OCI-LY1 (cell line): ENCODE measurements at regions not wholly inside any gene's neighbourhood (a gene's known extent, or its start where the extent isn't known, plus 50 kb on each side); places are given as distances from the start of the nearest gene placed in this dataset.

ENCODE experiments used
- H2AFZ ChIP-seq: fragments of 200-600 bp; sonication (generic), shearing (Covaris generic); 2 replicates; pipeline ENCODE4 v1.6.0; 2014; ENCODE audit warnings: antibody characterized with exemption, mild to moderate bottlenecking, low read length
- H3F3A ChIP-seq: fragments of 200-600 bp; sonication (generic), shearing (Covaris generic); 2 replicates; pipeline ENCODE4 v1.6.0; 2014; ENCODE audit warnings: mild to moderate bottlenecking, antibody characterized with exemption, low read length, moderate library complexity; ENCODE audit not compliant: insufficient read depth
- H3K27ac ChIP-seq: fragments of 200-600 bp; sonication (generic); 2 replicates; pipeline ENCODE4 v1.5.1; 2014; ENCODE audit warnings: low read length, mixed run types, mild to moderate bottlenecking, low read depth; ENCODE audit not compliant: poor library complexity, severe bottlenecking
- H3K27me3 ChIP-seq: fragments of 200-600 bp; sonication (generic); 2 replicates; pipeline ENCODE4 v1.6.0; 2014; ENCODE audit warnings: antibody characterized with exemption, mild to moderate bottlenecking, low read length, moderate library complexity; ENCODE audit not compliant: insufficient read depth
- H3K36me3 ChIP-seq: fragments of 200-600 bp; sonication (generic); 2 replicates; pipeline ENCODE4 v1.6.1; 2014; ENCODE audit warnings: mild to moderate bottlenecking, antibody characterized with exemption, low read length, moderate library complexity, mixed read lengths; ENCODE audit not compliant: insufficient read depth
- H3K4me1 ChIP-seq: fragments of 200-600 bp; sonication (generic); 2 replicates; pipeline ENCODE4 v1.5.1; 2014; ENCODE audit warnings: mild to moderate bottlenecking, low read length, moderate library complexity; ENCODE audit not compliant: insufficient read depth, severe bottlenecking
- H3K4me2 ChIP-seq: fragments of 200-600 bp; sonication (generic), shearing (Covaris generic); 2 replicates; pipeline ENCODE4 v1.6.1; 2014; ENCODE audit warnings: low read length
- H3K4me3 ChIP-seq: fragments of 200-600 bp; sonication (generic); 2 replicates; pipeline ENCODE4 v1.5.1; 2014; ENCODE audit warnings: low read length, low read depth, mild to moderate bottlenecking, mixed read lengths; ENCODE audit not compliant: poor library complexity, severe bottlenecking
- H3K79me2 ChIP-seq: fragments of 200-600 bp; shearing (Covaris generic); 2 replicates; pipeline ENCODE4 v1.6.1; 2016; ENCODE audit warnings: mixed run types, low read length, mixed read lengths; ENCODE audit not compliant: insufficient read depth
- H3K9ac ChIP-seq: fragments of 200-600 bp; sonication (generic), shearing (Covaris generic); 2 replicates; pipeline ENCODE4 v1.6.1; 2014; ENCODE audit warnings: mild to moderate bottlenecking, low read length, mixed read lengths
- H3K9me2 ChIP-seq: fragments of 200-600 bp; sonication (generic), shearing (Covaris generic); 2 replicates; pipeline ENCODE4 v1.6.1; 2014; ENCODE audit warnings: low read depth, mild to moderate bottlenecking, low read length, mixed read lengths
- H3K9me3 ChIP-seq: fragments of 200-600 bp; shearing (Covaris generic); 2 replicates; pipeline ENCODE4 v1.6.1; 2014; ENCODE audit warnings: low read length, mixed read lengths
- H4K20me1 ChIP-seq: fragments of 200-600 bp; sonication (generic), shearing (Covaris generic); 2 replicates; pipeline ENCODE4 v1.6.0; 2016; ENCODE audit warnings: mild to moderate bottlenecking, low read length; ENCODE audit not compliant: insufficient read depth
- EZH2 ChIP-seq: fragments of 200-600 bp; sonication (generic), shearing (Covaris generic); IDR thresholded peaks from 2 replicates; pipeline ENCODE4 v1.8.0; 2017; ENCODE audit warnings: borderline replicate concordance, mixed run types, mild to moderate bottlenecking, antibody characterized with exemption, low read length, moderate library complexity, mixed read lengths
- TF ChIP-seq, protein P1 (sequence below): fragments of 200-600 bp; sonication (generic), shearing (Covaris generic); IDR thresholded peaks from 2 replicates; pipeline ENCODE4 v1.5.1; 2017; ENCODE audit warnings: mild to moderate bottlenecking, antibody characterized with exemption, low read length, moderate library complexity, mixed read lengths

DNA sequence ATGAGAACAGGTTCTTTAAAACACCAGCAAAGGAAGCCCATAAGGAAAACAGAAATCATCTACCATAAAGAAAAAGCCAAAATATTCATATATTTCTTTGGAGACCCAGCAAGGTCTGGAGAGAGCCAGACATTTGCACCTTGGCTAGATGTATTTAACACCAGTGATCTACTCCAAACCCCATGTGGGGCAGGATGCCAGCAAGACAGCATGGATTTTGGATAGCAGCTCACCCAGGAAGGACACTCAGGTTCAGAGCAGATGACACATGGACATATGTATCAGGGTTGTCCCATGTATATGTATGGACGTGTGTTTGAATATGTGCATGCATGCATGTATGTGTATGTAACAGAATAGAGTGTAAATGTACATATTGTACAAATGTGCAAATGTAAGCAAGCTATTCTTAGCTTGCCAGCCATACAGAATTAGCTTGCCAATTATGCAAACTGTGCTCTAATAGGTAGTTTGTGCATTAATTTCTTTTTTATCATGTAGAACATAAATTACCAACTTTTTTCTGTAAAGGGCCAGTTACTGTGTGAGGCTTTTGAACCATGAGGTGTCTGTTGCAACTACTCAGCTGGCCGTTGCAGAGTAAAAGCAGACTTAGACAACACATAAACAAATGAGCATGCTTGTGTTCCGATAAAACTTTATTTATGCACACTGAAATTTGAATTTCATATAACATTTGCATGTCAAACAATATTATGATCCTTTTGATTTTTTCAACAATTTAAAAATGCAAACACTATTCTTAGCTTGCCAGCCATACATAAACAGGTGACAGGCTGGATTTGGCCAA lies 73.5 kb upstream of the KAZN start:
- Histone ChIP-seq H3K9me3 (no peaks in the 10 kb centered on the region), H3K4me2 (no peak overlapping the region), H4K20me1 (no peaks in the 10 kb centered on the region), H3F3A (no peaks in the 10 kb centered on the region), H3K79me2 (no peaks in the 10 kb centered on the region), H3K36me3 (no peaks in the 10 kb centered on the region), H3K4me3 (no peak overlapping the region), H3K27me3 (0 out of 2 replicates have a peak, but pooled peaks cover 4% of the 10 kb centered on the region), H2AFZ (no peak overlapping the region), H3K4me1 (no peaks in the 10 kb centered on the region), H3K9me2 (no peaks in the 10 kb centered on the region), H3K27ac (no peak overlapping the region), H3K9ac (no peak overlapping the region)
- no peak for TF ChIP-seq EZH2
- TF ChIP-seq, protein P1, sequence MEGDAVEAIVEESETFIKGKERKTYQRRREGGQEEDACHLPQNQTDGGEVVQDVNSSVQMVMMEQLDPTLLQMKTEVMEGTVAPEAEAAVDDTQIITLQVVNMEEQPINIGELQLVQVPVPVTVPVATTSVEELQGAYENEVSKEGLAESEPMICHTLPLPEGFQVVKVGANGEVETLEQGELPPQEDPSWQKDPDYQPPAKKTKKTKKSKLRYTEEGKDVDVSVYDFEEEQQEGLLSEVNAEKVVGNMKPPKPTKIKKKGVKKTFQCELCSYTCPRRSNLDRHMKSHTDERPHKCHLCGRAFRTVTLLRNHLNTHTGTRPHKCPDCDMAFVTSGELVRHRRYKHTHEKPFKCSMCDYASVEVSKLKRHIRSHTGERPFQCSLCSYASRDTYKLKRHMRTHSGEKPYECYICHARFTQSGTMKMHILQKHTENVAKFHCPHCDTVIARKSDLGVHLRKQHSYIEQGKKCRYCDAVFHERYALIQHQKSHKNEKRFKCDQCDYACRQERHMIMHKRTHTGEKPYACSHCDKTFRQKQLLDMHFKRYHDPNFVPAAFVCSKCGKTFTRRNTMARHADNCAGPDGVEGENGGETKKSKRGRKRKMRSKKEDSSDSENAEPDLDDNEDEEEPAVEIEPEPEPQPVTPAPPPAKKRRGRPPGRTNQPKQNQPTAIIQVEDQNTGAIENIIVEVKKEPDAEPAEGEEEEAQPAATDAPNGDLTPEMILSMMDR, result no peak

DNA sequence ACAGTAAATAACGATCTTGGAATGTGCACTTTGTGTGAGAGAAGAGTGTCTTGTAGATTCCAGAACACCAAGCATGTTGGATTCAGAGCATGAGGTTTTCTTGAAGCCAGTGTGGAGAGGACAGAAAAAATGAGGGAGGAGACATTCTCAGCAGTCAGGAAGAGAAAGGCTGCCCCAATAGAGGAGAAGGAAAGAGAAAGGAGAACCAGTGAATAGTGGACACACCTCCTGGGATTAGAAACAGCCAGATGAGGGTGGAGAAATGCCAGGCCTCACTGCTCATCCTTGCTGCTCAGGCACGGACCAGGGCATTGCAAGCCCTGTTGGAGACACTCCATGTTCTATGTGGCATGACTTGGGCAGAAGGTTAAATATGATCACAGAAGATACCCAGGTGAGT lies 69.0 kb upstream of the KAZN start:
- H3K4me1 ChIP-seq, result no peaks in the 10 kb centered on the region
- H3K9me3 ChIP-seq, result no peaks in the 10 kb centered on the region
- no peak overlapping the region for H3K4me3 ChIP-seq
- H3K27me3 ChIP-seq, result 0 out of 2 replicates have a peak, but pooled peaks cover 4% of the 10 kb centered on the region
- no peak overlapping the region for H3K9ac ChIP-seq
- no peaks in the 10 kb centered on the region for H3K9me2 ChIP-seq
- no peak overlapping the region for H2AFZ ChIP-seq
- no peak overlapping the region for H3K27ac ChIP-seq
- TF ChIP-seq, protein P1, result no peak
- TF ChIP-seq EZH2, result no peak
- no peaks in the 10 kb centered on the region for H3K79me2 ChIP-seq
- H3F3A ChIP-seq, result no peaks in the 10 kb centered on the region
- H3K4me2 ChIP-seq, result no peak overlapping the region
- H4K20me1 ChIP-seq, result no peaks in the 10 kb centered on the region
- no peaks in the 10 kb centered on the region for H3K36me3 ChIP-seq

DNA sequence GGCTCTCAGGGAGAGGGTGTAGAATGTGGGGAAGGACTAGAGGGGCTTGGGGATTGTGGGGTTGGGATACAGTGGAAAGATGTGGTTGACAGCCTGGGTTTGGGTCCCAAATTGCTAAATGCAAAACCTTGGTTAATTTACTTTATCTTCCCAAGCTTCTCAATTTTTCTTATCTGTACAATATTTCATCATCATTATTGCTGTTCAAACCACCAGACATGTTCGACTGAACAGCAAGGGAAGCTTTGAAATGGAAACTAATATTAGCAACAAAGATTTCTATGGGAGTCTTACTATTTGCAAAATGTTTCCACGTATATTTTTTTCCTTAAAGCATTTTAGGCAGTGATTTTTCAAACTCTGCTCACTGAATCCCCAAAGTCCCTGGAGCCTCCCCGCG lies 67.0 kb upstream of the KAZN start:
- H3K4me3 ChIP-seq, result no peak overlapping the region
- no peaks in the 10 kb centered on the region for H3K9me2 ChIP-seq
- H3K9me3 ChIP-seq, result no peaks in the 10 kb centered on the region
- no peaks in the 10 kb centered on the region for H3K36me3 ChIP-seq
- no peak overlapping the region for H3K4me2 ChIP-seq
- H2AFZ ChIP-seq, result no peak overlapping the region
- H4K20me1 ChIP-seq, result no peaks in the 10 kb centered on the region
- no peak overlapping the region for H3K27ac ChIP-seq
- H3F3A ChIP-seq, result no peaks in the 10 kb centered on the region
- no peak overlapping the region for H3K9ac ChIP-seq
- TF ChIP-seq, protein P1, result no peak
- no peak for TF ChIP-seq EZH2
- no peaks in the 10 kb centered on the region for H3K4me1 ChIP-seq
- no peaks in the 10 kb centered on the region for H3K79me2 ChIP-seq
- 0 out of 2 replicates have a peak, but pooled peaks cover 4% of the 10 kb centered on the region for H3K27me3 ChIP-seq
